KMS-11 (cell line): ENCODE measurements at regions not wholly inside any gene's neighbourhood (a gene's known extent, or its start where the extent isn't known, plus 50 kb on each side); places are given as distances from the start of the nearest gene placed in this dataset.

Source experiments
- H2AFZ ChIP-seq: fragments of 200-600 bp; sonication (generic); 2 replicates; pipeline ENCODE4 v1.6.1; 2016; ENCODE audit warnings: antibody characterized with exemption, mixed run types, low read depth
- H3K27ac ChIP-seq: fragments of 200-600 bp; sonication (generic); 2 replicates; pipeline ENCODE4 v1.6.1; 2016; ENCODE audit warnings: mild to moderate bottlenecking, mixed run types
- H3K27me3 ChIP-seq: fragments of 200-600 bp; sonication (generic); 2 replicates; pipeline ENCODE4 v1.6.1; 2017; ENCODE audit warnings: mild to moderate bottlenecking, low read depth, mixed run types, moderate library complexity; ENCODE audit not compliant: insufficient read depth
- H3K36me3 ChIP-seq: fragments of 200-600 bp; sonication (generic); 2 replicates; pipeline ENCODE4 v1.6.1; 2017; ENCODE audit warnings: mild to moderate bottlenecking, mixed run types; ENCODE audit not compliant: insufficient read depth
- H3K4me1 ChIP-seq: fragments of 200-600 bp; sonication (generic); 2 replicates; pipeline ENCODE4 v1.6.1; 2016; ENCODE audit warnings: mild to moderate bottlenecking, low read depth, mixed run types; ENCODE audit not compliant: poor library complexity, severe bottlenecking
- H3K4me2 ChIP-seq: fragments of 200-600 bp; sonication (generic); 2 replicates; pipeline ENCODE4 v1.7.0; 2016; ENCODE audit warnings: mild to moderate bottlenecking, mixed run types
- H3K4me3 ChIP-seq: fragments of 200-600 bp; sonication (generic); IDR thresholded peaks from 2 replicates; pipeline ENCODE4 v1.6.1; 2017; ENCODE audit warnings: low read depth, low read length, mixed read lengths; ENCODE audit not compliant: insufficient read depth
- H3K79me2 ChIP-seq: fragments of 200-600 bp; sonication (generic); 2 replicates; pipeline ENCODE4 v1.6.1; 2016; ENCODE audit warnings: low read depth, mixed run types; ENCODE audit not compliant: insufficient read depth
- H3K9ac ChIP-seq: fragments of 200-600 bp; sonication (generic); 2 replicates; pipeline ENCODE4 v1.6.1; 2016; ENCODE audit warnings: mild to moderate bottlenecking, mixed run types
- H4K20me1 ChIP-seq: fragments of 200-600 bp; sonication (generic); 2 replicates; pipeline ENCODE4 v1.6.1; 2016; ENCODE audit warnings: mild to moderate bottlenecking, mixed run types; ENCODE audit not compliant: insufficient read depth
- TF ChIP-seq, protein P1 (sequence below): fragments of 200-600 bp; sonication (generic); conservative IDR thresholded peaks from 2 replicates; pipeline ENCODE4 v1.6.1; 2017; ENCODE audit warnings: low read depth, mild to moderate bottlenecking, antibody characterized with exemption, low read length, moderate library complexity, mixed read lengths

GRCh38 chr5:24388448-24388847, 256.3 kb downstream of the CDH10 start:
- no peaks in the 10 kb centered on the region for H3K27me3 ChIP-seq
- H2AFZ ChIP-seq = no peak overlapping the region
- no peak overlapping the region for H3K9ac ChIP-seq
- no peak overlapping the region for H3K27ac ChIP-seq
- H3K4me1 ChIP-seq = peaks cover 22% of the 10 kb centered on the region
- TF ChIP-seq, protein P1, sequence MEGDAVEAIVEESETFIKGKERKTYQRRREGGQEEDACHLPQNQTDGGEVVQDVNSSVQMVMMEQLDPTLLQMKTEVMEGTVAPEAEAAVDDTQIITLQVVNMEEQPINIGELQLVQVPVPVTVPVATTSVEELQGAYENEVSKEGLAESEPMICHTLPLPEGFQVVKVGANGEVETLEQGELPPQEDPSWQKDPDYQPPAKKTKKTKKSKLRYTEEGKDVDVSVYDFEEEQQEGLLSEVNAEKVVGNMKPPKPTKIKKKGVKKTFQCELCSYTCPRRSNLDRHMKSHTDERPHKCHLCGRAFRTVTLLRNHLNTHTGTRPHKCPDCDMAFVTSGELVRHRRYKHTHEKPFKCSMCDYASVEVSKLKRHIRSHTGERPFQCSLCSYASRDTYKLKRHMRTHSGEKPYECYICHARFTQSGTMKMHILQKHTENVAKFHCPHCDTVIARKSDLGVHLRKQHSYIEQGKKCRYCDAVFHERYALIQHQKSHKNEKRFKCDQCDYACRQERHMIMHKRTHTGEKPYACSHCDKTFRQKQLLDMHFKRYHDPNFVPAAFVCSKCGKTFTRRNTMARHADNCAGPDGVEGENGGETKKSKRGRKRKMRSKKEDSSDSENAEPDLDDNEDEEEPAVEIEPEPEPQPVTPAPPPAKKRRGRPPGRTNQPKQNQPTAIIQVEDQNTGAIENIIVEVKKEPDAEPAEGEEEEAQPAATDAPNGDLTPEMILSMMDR = no peak
- H3K4me3 ChIP-seq = no peak overlapping the region
- no peak overlapping the region for H3K4me2 ChIP-seq
- no peaks in the 10 kb centered on the region for H3K36me3 ChIP-seq
- H3K79me2 ChIP-seq = no peaks in the 10 kb centered on the region
- no peaks in the 10 kb centered on the region for H4K20me1 ChIP-seq

GRCh38 chr5:24389968-24390367, 254.8 kb downstream of the CDH10 start:
- Histone ChIP-seq H3K4me2 (no peak overlapping the region), H3K27me3 (no peaks in the 10 kb centered on the region)

GRCh38 chr5:24391816-24392215, 253.0 kb downstream of the CDH10 start:
- Histone ChIP-seq H3K27ac (no peak overlapping the region), H3K4me3 (no peak overlapping the region), H3K79me2 (no peaks in the 10 kb centered on the region), H3K36me3 (no peaks in the 10 kb centered on the region), H3K4me2 (no peak overlapping the region), H4K20me1 (no peaks in the 10 kb centered on the region), H3K27me3 (no peaks in the 10 kb centered on the region), H2AFZ (no peak overlapping the region), H3K4me1 (peaks cover 11% of the 10 kb centered on the region), H3K9ac (no peak overlapping the region)
- TF ChIP-seq, protein P1 = no peak

More at GRCh38 chr5:24389968-24390367, 254.8 kb downstream of the CDH10 start:
- Histone ChIP-seq H4K20me1 (no peaks in the 10 kb centered on the region), H3K36me3 (no peaks in the 10 kb centered on the region), H3K9ac (no peak overlapping the region), H3K4me3 (no peak overlapping the region), H3K79me2 (no peaks in the 10 kb centered on the region), H3K4me1 (peaks cover 7% of the 10 kb centered on the region), H2AFZ (no peak overlapping the region), H3K27ac (no peak overlapping the region)
- TF ChIP-seq, protein P1 = no peak

DNA sequence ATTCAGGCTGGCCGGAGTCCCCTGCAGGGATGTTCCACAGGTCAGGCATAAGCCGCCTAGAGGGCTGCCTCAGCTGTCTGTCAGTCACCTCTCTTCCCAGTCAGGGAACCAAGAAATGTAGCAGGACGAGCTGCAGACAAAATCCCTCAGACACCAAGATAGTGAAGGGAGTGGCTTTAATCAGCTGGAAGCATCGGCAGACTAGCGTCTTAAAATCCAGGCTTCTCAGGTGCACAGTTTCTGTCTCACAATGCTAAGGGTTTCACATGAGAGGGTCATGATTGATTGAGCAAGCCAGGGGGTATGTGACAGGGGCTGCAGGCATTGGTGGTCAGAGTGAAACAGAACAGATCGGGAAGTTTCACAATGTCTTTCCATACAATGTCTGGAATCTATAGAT, 247.2 kb downstream of the CDH10 start:
- H3K4me1 ChIP-seq = peaks cover 45% of the 10 kb centered on the region
- TF ChIP-seq, protein P1 = no peak
- no peaks in the 10 kb centered on the region for H4K20me1 ChIP-seq
- H3K4me2 ChIP-seq = peak overlapping the region; percentile 46
- no peaks in the 10 kb centered on the region for H3K36me3 ChIP-seq
- no peak overlapping the region for H3K4me3 ChIP-seq
- no peaks in the 10 kb centered on the region for H3K27me3 ChIP-seq
- no peaks in the 10 kb centered on the region for H3K79me2 ChIP-seq
- H3K27ac ChIP-seq = no peak overlapping the region
- H3K9ac ChIP-seq = no peak overlapping the region
- peak overlapping the region; percentile 21; the same call in 1 of the 2 replicates for H2AFZ ChIP-seq

DNA sequence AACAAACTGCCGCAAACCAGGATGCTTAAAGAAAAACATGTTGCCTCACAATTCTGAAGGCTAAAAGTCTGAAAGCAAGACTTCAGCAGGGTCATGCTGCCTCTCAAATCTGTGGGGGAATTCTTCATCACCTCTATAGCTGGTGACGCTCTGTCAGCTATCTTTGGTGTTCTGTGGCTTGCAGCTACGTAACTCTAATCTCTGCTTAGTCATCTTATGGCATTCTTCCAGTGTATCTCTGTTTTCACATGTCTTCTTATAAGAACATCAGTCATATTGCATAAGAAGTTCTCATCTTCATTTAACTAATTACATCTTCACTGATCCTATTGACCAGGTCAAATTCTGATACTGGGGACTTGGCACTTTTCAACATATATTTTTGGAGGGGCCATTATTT, 243.0 kb downstream of the CDH10 start:
- peak overlapping the region; percentile 70 for H3K4me2 ChIP-seq
- peak overlapping the region; percentile 35; the same call in 1 of the 2 replicates for H3K9ac ChIP-seq
- no peaks in the 10 kb centered on the region for H3K27me3 ChIP-seq
- H4K20me1 ChIP-seq = no peaks in the 10 kb centered on the region
- H3K4me1 ChIP-seq = peaks cover 38% of the 10 kb centered on the region
- H2AFZ ChIP-seq = peak overlapping the region; percentile 68
- TF ChIP-seq, protein P1 = no peak
- no peaks in the 10 kb centered on the region for H3K36me3 ChIP-seq
- H3K79me2 ChIP-seq = no peaks in the 10 kb centered on the region
- peak overlapping the region; percentile 66 for H3K27ac ChIP-seq
- no peak overlapping the region for H3K4me3 ChIP-seq
